GM21447 (cell line): ENCODE measurements at regions not wholly inside any gene's neighbourhood (a gene's known extent, or its start where the extent isn't known, plus 50 kb on each side); places are given as distances from the start of the nearest gene placed in this dataset.
"Not testable (repeated sequence)": the region's sequence is repeated elsewhere in the genome, so short reads cannot be mapped to it uniquely, and the experiment has no call there.

Experiments
- ATAC-seq: cut with Tn5 transposase; IDR thresholded peaks from one replicate; pipeline ENCODE4 v1.9.1; 2021; ENCODE audit not compliant: unreplicated experiment

DNA sequence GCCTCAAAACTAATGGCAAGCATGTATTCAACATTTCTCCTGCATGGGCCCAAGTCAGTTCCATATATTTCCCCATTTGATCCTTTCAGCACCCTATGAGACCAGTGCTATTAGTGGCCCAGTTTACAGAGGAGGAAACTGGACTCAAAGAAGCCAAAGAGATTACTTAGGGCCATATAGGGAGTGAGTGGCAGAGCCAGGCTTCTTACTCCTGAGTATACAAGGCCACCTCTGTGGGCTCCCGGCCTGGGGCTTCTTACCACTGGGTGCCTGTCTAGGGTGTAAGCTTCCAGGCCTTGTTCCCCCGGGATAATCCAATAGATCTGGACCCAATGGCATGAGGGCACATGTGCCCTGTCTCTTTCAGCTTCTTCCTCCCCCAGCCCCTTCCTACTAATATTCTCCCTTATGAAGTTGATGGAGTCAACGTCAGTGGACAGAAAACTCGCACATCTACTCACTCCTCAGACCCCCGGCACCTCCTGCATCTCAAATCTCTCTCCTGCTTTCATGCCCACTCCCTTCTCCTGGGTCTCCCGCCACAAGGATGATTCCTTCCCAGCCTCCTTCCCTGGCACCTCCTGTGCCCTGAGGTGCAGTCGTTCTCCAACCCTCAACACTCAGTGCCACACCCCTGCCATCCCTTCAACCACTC is 222.6 kb downstream of the ANAPC1 start:
- ATAC-seq = no peak

DNA sequence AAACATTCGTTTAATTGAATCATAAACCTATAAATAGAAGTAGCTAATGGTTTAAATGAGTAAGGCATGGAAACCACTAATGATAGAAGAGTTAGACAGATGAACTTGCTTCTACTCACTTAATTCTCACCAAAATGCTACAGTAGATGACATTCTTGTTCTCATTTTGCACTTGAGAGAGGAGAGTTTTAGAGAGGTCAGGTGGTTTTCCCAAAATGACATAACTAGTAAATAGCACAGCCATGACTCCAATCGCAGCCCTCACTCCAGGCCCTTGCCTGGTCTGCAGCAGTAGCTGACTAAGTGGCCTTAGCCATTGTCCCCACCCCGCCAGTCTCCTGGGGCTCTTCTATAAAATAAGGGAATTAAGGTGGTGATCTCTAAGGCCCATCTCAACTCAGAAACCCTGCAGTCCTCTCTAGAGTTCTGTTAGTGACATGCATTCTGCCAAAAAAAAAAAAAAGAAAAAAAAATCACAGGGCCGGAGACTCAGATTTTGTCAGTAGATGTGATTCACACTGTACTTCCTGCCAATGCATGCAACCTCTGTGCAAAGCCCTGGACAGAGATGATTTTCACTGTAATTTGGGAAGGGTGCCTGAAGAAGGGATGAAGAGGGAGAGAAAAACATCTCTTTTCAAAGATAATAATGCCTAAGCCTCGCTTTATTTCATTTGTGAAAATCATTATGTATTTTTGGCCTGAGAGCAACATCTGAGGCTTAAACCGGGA is 221.8 kb downstream of the ANAPC1 start:
- no peak for ATAC-seq

DNA sequence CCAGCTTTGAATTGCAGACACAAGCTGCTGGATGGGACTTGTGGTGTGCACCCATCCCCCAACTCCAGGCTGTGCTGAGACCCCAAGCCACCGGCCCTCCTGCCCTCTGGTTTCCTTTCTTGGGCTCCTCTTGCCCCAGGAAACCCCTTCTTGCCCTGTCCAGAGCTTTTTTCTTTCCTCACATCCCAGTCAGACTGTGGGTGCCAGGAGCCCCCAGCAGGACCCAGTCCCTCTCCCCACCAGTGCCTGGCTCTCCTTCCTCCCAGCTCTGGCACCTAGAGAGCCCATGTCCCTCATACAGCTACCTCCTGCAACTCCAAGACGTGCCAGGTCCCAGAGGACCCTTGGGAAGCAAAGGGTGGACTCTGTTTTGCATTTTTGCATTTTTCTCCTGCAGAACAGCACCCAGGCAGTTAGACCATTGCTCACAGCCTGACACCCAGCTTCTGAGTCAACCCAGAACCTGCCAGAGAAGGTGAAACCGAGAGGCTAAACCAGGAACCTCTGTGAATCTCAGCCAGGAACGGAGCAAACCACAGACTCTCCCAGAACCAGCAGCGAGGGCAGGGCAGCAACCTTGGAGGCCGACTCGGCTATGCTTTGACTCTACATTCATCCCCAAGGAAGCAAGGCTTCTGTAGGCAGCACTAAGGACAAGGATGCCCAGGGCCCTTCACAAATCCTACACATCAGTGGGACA is 221.1 kb downstream of the ANAPC1 start:
- ATAC-seq = no peak

DNA sequence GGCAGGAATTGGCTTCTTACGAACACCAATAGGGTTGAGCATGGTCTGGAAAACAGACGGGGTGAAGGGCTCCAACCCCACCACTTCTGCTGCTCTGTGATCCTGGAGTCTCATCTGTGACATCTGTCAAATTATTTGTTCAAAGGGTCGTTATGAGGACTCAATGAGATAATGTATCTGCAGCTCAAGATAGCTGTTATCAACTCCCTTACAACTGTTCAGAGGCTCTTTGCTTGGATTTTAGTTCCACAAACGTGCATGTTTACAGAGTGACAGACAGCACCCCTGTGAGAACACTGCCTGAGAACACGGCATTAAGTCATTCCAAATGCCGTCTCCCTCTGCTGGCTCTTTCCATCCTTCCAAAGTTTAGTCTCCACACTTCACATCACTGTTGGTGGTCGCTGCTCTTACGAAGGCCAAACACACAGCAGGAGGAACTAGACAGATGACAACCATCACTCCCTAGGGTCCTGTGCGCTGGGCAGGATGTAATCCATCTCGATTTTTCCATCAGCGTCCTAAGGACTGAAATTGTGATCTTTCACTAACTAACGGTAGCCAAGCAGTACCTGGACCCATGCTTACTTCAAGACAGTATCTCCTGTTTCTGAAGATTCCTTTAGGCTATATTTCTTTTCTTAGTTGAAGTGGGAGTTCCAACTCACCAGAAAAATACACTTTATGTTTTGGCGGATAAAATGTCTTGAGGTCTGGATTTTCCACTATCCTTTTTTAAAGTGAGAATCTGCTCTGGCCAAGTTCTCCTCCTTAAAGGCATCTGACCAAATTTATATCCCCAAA is 220.3 kb downstream of the ANAPC1 start:
- no peak for ATAC-seq

DNA sequence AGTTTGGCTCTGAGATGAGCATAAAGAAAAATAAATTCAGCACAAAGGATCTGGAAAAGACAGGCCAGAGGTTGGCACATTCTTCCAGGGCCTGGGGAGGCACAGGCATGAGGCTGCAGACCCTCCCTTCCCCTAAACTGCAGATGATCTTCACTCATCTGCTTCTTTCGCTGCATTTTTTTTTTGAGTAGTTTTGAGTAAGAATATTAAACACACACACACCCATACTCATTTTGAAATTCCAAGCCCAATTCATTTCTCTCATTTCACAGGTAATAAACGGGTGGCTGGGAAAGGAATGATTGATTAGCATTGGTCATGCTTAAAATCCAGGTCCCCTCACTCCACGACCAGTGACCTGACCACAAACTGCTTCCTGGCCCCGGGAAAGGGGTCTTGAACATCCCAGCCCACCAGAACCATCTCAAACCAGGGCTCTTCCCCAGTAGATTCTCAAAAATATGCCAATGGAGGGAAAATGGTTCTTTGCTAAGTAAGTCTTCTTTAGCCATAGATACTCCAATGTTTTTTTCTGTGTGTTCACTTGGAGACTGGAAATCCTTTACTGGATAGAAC is 219.6 kb downstream of the ANAPC1 start:
- ATAC-seq = no peak

DNA sequence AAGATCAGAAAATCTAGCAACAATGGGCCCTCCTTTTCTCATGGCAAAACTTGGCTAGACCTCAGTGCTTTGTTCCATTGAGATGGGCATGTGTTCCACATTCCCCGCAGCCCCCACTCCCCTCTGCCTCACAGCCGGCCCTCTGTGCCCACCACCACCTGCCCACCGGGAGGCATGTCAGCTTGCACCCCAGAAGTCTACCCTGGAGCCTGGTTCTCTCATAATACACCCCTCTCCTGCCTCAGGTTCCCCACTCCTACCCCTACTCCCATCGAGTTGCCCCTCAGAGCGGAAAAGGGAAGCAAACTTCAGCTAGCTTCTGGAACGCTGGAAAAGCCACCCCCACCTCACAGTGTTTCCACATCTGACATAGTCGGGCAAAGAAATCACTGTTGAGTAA is 219.0 kb downstream of the ANAPC1 start:
- ATAC-seq = no peak

DNA sequence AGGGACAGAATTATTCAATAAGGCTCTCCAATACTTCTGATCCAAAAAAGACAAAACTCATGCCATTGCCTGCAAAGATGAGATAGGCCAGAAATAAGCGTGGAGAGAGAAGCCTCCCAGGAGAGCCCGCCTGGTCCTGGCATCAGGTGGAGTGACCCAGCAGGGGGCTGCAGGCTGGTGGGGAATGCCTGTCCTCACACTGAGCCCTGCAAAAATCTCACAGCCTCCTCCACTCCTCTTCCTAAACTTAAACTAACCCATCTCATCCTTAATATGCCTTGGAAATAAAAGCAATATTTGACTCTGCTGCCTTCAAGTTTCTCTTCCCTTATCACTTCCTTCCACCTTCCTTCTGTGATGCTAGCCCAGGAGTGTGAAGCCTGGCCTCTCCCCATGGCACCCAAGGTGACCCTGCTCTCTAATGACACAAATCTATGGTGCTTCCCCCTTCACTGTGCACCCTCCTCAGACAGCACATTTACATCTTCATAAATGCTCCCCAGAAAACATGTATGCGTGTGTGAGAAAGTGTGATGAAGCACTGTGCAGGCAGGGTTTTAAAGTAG is 218.4 kb downstream of the ANAPC1 start:
- ATAC-seq = no peak

DNA sequence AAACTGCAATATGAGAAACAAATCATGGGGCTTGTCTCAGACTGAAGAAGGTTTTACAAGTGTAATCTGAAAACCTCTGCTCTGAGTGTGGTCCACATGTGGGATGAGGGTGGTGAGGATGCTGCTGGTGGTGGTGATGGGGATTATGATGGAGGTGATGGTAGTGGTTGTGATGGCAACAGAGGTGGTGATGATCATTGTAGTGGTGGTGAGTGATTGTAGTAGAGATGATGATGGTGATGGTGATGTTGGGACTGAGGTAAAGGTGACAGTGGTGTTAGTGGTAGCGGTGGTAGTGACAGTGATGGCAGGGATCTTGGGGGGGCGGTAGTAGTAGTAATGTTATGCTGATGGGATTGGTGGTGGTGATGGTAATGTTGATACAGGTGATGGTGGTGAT is 217.8 kb downstream of the ANAPC1 start:
- no peak for ATAC-seq

DNA sequence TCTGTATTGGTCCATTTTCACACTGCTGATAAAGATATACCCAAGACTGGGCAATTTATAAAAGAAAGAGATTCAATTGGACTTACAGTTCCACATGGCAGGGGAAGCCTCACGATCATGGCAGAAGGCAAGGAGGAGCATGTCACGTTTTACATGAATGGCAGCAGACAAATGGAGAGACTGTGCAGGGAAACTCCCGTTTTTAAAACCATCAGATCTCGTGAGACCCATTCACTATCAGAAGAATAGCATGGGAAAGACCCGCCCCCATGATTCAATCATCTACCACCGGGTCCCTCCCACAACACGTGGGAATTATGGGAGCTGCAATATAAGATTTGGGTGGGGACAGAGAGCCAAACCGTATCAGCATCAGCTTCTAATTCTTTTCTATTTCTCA is 217.0 kb downstream of the ANAPC1 start:
- ATAC-seq = no peak

DNA sequence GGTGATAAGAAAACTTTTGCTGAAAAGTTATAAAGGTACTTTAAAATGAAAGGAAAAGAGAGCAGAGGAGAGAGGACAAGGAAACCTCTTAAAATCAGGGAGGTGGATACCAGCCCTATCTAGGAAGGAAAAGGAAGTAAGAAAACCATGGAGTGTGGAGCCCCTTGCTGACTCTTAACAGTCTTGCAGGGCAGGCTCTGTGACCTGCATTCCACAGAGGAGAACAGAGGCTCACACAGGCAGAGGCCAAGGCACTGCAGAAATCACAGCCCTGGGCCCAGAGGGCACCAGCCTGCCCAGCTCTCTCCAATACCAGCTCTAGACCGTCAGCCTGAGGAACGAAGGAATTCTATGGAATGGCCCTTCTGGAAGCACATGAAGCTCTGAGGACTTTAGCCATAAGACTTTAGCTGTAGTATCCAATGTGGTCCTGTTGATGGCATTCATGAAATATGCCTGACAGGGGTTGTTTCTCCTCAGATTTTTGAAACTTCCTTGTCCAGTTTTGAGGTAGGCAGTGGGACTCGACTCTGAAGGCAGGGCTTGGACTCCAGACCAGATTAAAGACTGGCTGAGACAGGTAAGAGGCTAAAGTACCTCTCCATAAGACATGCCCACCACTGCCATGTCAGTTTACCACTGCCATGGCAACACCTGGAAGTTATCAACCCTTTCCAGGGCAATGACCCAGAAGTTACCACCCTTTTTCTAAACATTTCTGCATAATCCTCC is 216.3 kb downstream of the ANAPC1 start:
- ATAC-seq = no peak

DNA sequence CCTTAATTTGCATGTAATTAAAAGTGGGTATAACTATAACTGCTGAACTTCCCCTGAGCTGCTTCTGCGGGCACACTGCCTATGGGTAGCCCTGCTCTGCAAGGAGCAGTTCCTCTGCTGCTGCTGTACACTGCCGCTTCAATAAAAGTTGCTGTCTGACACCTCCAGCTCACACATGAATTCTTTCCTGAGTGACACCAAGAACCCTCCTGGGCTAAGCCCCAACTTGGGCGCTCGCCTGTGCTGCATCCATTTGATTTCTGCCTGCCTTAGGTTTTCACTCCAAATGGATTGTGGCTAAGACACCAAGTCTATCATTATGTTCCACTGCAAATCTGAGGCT is 215.7 kb downstream of the ANAPC1 start:
- ATAC-seq = no peak

DNA sequence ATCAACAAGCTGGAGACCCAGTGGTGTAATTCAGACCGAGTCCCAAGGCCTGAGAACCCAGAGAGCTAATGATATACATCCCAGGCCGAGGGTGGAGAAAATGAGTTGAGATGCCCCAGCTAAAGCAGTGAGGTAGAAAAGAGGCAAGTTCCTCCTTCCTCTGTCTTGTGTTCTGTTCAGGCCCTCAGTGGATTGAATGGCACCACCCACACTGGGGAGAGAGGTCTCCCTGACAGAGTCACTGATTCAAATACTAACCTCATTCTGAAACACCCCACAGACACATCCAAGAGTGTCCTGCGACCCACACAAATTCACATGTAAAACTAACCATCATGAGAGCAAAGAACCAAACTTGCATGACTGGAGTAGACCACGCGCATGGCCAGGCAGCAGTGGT is 215.3 kb downstream of the ANAPC1 start:
- ATAC-seq = no peak

DNA sequence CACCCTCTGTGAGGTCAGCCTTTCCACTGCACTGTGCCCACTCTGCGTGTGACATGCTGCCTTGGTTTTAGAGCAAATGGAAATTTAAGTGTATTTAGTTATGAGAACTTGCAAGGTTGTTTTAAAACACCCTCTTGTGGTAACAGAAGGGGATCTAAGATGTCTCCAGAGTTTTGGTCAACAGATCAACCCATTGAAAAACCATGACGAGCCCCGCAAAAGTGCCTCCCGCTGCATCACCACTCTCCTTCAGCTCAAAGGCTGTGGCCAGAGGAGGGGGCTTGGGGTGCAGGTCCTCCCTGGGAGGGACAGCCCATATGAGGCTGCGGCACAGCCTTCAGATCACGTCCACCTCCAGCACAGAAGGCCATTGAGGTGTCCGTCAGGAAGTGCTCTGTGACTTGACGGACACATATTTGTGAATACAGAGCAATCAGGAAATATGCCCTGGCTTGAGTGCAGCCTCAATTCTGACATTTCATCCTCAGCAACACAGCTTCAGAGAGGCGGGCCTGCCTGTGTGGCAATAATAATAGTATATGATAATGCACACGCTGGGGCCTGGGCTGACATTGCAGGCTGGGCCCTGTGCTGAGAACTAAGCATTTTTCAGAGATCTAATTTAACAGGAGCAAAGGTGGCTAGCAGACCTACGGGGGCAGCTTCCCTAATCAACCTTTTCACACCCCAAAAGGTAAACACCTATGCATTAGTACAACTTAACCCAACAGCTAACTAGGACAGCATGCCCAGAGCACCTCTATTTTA is 213.9 kb downstream of the ANAPC1 start:
- ATAC-seq = no peak

DNA sequence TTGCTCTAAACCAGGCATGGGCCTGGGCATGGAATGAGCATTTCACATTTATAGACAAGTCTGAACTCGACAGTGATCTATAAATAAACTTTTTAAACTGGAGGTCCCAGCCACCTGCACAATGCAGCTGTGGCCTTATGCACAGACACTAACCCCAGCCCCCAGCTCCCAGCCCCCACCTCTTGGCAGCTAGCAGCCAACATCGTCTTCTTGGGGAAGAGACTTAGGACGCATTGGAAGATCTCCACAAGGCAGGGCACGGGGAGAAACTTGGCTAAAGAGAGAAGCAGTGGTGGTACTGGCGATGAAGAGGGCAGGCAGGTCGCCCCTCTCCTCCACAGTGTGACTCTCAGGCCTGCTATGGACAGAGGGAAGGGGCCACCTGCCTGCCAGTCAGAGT is 213.2 kb downstream of the ANAPC1 start:
- no peak for ATAC-seq

DNA sequence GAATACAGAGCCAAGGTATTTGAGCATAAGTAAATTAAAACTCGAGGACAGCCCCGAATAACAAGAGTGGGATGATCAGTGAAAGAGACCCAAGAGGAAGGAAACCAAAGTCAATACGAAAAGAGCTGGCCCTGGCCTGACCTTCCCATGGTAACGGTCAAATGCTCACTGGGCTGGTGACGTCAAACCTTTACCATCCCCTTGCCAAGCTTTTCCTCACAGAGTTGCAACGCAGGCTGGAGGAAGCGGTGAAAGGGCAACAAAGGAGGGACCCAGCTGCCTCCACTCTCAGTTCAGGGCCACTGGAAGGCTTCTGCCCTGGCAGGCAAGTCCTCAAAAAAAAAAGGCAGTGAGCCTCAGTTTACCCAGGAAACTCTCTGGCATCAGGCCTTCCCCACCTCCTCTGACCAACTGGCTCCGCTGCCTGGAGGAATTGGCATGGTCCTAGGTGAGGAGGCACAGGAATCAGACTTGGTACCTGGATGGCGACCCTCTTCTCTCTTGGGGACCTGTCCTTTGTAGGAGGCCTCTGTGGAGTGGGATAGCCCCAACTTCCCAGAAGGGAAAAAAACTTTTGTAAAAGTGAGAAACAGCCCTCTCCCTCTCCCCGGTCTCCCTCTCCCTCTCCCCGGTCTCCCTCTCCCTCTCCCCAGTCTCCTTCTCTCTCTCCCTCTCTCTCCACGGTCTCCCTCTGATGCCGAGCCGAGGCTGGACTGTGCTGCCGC is 212.4 kb downstream of the ANAPC1 start:
- no peak for ATAC-seq

DNA sequence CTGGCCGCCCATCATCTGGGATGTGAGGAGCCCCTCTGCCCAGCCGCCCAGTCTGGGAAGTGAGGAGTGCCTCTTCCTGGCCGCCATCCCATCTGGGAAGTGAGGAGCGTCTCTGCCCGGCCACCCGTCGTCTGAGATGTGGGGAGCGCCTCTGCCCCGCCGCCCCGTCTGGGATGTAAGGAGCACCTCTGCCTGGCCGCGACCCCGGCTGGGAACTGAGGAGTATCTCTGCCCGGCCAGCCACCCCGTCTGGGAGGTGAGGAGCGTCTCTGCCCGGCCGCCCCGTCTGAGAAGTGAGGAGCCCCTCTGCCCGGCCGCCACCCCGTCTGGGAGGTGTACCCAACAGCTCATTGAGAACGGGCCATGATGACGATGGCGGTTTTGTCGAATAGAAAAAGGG is 211.4 kb downstream of the ANAPC1 start:
- ATAC-seq = not testable (repeated sequence)

DNA sequence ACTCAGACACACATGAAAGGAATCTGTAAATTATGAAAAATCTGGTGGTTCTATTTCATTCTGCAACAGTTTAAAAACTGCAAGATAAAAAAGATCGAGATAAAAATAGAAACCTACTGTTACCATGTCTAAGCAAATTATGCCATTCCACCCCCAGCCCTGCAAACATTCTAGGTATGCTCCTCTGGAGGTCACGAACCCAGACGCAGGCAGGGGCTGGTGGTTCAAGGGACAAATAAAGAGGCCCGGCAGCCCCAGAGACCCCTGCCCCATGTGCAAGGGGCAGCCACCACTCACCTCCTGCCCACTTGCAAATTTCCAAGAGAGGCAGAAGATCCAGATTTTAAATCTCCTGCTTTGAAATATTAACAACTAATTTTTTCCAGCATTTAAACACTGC is 210.5 kb downstream of the ANAPC1 start:
- no peak for ATAC-seq

DNA sequence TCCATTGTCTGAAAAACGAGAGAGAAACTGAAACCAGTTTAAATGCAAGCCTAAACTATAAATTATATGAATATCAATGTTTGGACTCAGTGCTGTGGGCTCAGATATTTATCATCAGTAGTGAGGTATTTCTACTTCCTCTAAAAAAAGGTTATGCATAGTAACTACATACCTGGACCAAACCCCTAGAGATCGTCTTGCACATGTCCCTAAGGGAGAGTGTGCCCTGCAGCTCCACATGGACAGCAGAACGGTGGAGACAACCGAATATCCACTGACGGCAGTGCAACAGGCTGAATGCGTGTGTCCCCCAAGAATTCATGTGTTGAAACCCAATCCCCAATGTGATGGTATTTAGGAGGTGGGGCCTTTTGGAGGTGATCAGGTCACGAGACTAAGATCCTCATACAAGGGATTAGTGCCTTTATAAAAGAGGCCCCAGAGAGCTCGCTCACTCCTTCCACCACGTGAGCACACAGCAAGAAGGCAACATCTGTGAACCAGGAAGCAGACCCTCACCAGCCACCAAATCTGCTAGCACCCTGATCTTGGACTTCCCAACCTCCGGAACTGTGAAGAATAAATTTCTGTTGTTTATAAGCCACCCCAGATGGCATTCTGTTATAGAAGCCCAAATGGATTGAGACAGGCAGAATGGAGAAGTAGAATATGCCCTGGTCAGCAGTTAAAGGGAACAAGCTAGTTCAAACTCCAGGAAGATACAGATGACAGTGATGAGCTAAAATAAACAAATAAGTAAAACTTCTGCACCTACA is 208.4 kb downstream of the ANAPC1 start:
- no peak for ATAC-seq
